ENCODE measurements at regions not wholly inside any gene's neighbourhood (a gene's known extent, or its start where the extent isn't known, plus 50 kb on each side); places are given as distances from the start of the nearest gene placed in this dataset.

- Histone ChIP-seq H3K36me3 (no peaks in the 10 kb centered on the region), H3K4me3 (no peak overlapping the region), H3K27me3 (no peaks in the 10 kb centered on the region), H3K4me1 (ENCODE audit: insufficient read depth) (peaks cover 3% of the 10 kb centered on the region), H3K27ac (no peak overlapping the region), H3K9me3 (no peaks in the 10 kb centered on the region)
- no peak for DNase-seq
- intact Hi-C loops (cut with DNase I) = no loop called here
- WGBS, 3 donors = 7 to 14% (median 10%) methylated on average over 5 of the region's 5 CpGs
- TF ChIP-seq EP300 (IDR thresholded peaks at IDR 0.05) = no peak
- no peak for TF ChIP-seq CTCF (IDR thresholded peaks at IDR 0.05)
- no peak for TF ChIP-seq POLR2A (IDR thresholded peaks at IDR 0.05)
These were observed 81.3 kb upstream of the ERCC6L2 start for GRCh38 chr9:95793924-95794828.

- no peak for DNase-seq
- TF ChIP-seq POLR2A (IDR thresholded peaks at IDR 0.05) = no peak
- no peak for TF ChIP-seq EP300 (IDR thresholded peaks at IDR 0.05)
- no peak for TF ChIP-seq CTCF (IDR thresholded peaks at IDR 0.05)
- H3K4me3 ChIP-seq = no peak overlapping the region
- H3K27ac ChIP-seq = no peak overlapping the region
- no peaks in the 10 kb centered on the region for H3K27me3 ChIP-seq
- H3K36me3 ChIP-seq = no peaks in the 10 kb centered on the region
- WGBS, 3 donors = 93 to 99% (median 96%) methylated on average over 2 of the region's 2 CpGs
- H3K9me3 ChIP-seq = no peaks in the 10 kb centered on the region
- intact Hi-C loops (cut with DNase I) = no loop called here
- H3K4me1 ChIP-seq (ENCODE audit: insufficient read depth) = peaks cover 3% of the 10 kb centered on the region
These were observed 83.8 kb upstream of the ERCC6L2 start for GRCh38 chr9:95791695-95792094.

GRCh38 chr9:95791286-95791685 lies 84.2 kb upstream of the ERCC6L2 start:
- no peaks in the 10 kb centered on the region for H3K27me3 ChIP-seq
- H3K9me3 ChIP-seq = no peaks in the 10 kb centered on the region
- intact Hi-C loops (cut with DNase I) = no loop called here
- no peak overlapping the region for H3K4me3 ChIP-seq
- 91 to 93% (median 92%) methylated on average over 4 of the region's 4 CpGs for WGBS, 3 donors
- H3K27ac ChIP-seq = no peak overlapping the region
- peaks cover 3% of the 10 kb centered on the region for H3K4me1 ChIP-seq (ENCODE audit: insufficient read depth)
- no peaks in the 10 kb centered on the region for H3K36me3 ChIP-seq
- TF ChIP-seq POLR2A (IDR thresholded peaks at IDR 0.05) = no peak
- no peak for DNase-seq

- 76 to 82% (median 80%) methylated on average over 6 of the region's 6 CpGs for WGBS, 3 donors
- TF ChIP-seq POLR2A (IDR thresholded peaks at IDR 0.05) (no peak), CTCF (IDR thresholded peaks at IDR 0.05) (no peak), EP300 (IDR thresholded peaks at IDR 0.05) (no peak)
- Histone ChIP-seq H3K4me3 (no peak overlapping the region), H3K27ac (no peak overlapping the region), H3K9me3 (no peaks in the 10 kb centered on the region), H3K4me1 (ENCODE audit: insufficient read depth) (no peaks in the 10 kb centered on the region), H3K36me3 (no peaks in the 10 kb centered on the region), H3K27me3 (no peaks in the 10 kb centered on the region)
- intact Hi-C loops (cut with DNase I) = no loop called here
- DNase-seq = no peak
These were observed 86.9 kb upstream of the ERCC6L2 start for GRCh38 chr9:95788521-95788991.

- TF ChIP-seq CTCF (IDR thresholded peaks at IDR 0.05) = no peak
- TF ChIP-seq EP300 (IDR thresholded peaks at IDR 0.05) = no peak
- no peak for TF ChIP-seq POLR2A (IDR thresholded peaks at IDR 0.05)
These were observed 87.5 kb upstream of the ERCC6L2 start for GRCh38 chr9:95788021-95788420.

More at GRCh38 chr9:95788021-95788420, 87.5 kb upstream of the ERCC6L2 start:
- WGBS, 3 donors = 68 to 82% (median 79%) methylated on average over 7 of the region's 7 CpGs
- DNase-seq = no peak
- Histone ChIP-seq H3K27ac (no peak overlapping the region), H3K36me3 (no peaks in the 10 kb centered on the region), H3K4me1 (ENCODE audit: insufficient read depth) (no peaks in the 10 kb centered on the region), H3K9me3 (no peaks in the 10 kb centered on the region), H3K27me3 (no peaks in the 10 kb centered on the region), H3K4me3 (no peak overlapping the region)
- intact Hi-C loops (cut with DNase I) = no loop called here
